HG03159 (cell line): ENCODE measurements at regions not wholly inside any gene's neighbourhood (a gene's known extent, or its start where the extent isn't known, plus 50 kb on each side); places are given as distances from the start of the nearest gene placed in this dataset.

Source experiments
- ATAC-seq: cut with Tn5 transposase; IDR thresholded peaks from one replicate; pipeline ENCODE4 v1.9.1; 2021; ENCODE audit warnings: mild to moderate bottlenecking, moderate library complexity; ENCODE audit not compliant: unreplicated experiment

DNA sequence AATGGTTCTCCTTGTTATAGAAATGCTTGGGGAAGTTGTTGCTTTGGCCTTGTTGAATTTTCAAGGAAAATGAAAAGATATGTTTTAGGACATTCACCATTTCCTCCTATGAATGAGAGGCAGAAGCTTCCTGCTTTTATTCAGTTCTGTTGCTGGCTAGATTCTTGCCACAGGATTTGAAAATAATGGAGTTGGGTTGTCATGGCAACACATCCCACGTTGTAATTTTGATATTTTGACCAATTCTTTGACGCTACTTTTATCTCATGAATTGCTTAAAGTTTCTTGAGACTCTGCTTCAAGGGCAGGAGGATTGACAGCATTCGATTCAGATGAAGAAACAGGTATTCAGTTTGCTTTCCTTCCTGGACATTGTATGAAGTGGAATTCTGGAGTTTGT, 331.5 kb downstream of the PRDM2 start:
- no peak for ATAC-seq

DNA sequence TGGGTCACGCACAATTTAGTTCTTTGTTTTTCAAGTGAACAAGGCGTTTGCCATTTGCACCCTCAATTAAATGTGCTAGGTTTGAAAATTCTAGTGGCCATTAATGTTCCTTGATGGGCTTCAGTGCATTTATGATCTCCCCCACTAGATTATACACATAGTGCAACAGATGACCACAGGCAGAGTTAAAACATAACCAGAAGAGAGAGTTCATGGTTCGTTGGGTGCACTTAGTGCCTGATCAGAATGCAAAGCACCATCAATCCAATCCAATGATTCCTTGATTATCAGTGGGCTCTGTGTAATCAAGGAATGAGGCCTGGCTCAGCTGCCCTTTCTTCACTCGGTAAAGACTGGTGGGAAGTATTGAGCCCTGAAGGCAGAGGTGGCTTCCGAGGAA, 334.5 kb downstream of the PRDM2 start:
- ATAC-seq, result no peak

DNA sequence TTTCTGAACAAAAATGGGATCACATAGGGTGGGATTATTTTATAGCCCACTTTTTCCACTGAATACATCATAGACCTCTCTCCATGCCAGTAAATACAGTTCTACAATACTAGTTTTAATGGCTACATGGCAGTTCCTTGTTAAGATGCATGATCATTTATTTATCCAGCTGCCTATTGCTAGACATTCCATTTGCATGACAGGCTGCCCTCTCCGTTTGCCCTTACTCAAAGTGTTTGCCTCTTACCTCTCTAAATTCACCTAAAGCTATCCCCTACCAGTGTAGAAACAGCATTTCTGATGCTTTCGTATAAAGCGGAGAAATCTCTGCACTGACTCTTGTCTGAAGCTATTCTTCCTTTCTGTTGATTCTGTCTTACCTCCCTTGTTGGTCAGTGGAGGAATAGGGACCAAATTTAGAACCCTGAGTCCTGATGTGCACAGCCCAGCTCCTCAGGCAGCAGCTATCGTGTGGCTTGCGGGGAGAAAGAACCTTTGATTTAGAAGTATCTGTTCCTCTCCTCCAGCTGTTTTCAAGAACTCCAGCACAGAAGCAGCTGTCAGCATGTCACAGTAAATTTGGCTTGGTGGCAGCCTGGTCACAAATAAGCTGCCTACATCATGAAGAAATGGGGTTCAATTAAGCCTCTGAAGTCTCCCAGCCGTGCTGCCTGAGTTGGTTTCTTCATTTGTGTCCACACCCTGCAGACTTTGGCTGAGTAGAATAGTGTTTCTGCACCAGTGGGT, 337.3 kb downstream of the PRDM2 start:
- no peak for ATAC-seq

DNA sequence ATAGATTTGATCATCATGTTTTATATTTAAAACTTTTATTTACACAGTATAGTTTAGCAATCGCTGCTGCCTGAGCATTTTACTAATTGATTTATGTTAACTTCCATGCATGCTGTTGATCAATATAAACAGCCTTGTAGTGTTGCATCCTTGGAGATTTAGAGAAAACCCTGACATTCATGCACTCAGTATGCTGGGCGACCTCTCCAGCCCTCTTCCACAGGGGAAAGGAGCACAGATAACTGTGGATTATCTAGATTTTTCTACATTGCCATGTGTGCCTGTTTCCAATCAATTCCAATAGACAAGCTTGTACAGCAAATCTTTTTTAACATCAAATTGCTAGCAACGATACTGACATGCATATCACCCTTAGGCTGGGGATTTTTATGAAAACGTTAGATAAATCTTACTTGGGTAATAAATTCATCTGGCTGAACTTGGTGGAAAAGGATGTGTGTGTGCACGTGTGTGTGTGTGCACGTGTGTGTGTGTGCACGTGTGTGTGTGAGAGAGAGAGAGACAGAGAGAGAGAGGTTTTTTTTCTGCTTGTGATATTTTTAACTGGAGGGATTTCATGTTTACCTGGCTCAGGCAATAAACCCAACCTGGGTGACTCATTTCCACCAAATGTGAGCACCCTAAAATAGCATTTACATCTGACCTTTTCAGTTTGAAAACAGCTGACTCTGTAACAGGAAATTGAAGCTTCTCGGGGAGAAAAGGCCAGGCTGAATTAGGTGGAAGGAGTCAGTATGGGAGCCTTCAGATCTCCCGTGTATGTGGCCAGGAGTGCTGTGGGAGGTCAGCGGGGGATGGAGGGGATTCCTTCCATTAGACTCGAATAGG, 339.8 kb downstream of the PRDM2 start:
- no peak for ATAC-seq

DNA sequence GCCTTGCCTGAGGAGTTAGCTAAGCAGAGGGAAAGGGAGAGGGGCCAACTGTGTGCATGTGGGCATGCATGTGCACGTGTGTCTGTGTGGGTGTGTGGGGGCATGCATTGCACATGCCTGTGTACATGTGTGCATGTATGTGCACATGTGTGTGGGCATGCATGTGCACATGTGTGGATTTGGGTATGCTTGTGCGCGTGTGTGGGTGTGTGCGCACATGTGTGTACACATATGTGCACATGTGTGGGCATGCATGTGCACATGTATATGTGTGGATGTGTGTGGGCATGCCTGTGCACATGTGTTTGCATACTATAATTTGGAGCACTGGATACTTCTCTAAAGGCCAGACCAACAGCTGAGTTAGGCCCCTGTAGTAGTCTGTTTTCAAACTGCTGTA, 350.0 kb downstream of the PRDM2 start:
- ATAC-seq, result no peak

DNA sequence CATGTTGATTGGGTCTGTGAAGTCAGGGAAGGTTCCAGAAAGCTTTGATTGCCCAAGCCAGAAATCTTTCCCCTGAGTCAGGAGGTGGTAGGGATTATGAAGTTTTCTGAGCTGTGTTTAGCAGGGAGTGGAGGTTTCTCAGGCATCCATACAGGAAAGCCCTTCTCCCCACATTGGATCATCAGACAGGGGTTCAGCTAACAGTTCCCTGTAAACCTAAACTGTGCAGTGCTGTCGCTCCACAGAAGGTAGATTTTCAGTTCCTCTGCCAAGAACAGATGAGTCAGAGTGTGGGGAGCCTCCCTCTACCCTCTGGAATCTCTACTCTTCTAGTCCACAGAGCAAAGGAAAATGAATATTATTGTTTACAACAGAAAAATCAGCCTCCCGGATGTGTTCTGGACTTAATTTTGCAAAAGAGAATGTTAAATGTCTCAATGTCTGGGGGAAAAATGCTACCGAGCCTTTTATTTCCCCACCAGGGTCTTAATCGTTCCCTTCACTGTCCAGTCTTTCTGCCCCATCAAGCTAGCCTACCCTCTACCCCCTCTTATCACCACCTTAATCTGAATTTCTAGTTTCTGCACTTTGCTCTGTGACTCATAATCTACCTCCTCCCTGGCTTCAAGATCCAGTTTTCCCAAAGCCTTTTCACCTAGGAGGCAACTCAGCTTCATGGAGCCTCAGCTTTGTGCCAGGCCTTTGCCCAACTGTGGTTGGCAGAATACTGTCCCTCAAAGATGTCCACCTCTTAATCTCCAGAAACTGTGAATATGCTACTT, 355.6 kb downstream of the PRDM2 start:
- ATAC-seq, result no peak

DNA sequence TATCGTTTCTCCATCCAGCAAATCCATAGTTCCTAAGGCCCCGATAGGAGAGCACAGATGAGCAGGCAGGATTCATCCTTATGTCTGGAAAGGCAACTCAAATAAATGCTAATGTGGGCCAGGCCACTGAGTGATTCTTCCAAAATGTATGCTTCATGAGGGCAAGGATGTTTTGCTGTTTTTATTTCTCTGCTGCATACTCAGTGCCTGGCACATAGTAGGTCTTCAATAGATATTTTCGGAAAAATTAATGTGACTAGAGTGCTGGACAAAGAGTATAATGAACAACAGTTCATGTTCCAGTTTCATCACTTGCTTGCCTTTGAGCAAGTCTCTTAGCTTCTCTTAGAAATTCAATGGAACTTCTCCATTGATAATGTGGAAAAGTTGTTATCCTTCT, 357.7 kb downstream of the PRDM2 start:
- no peak for ATAC-seq

DNA sequence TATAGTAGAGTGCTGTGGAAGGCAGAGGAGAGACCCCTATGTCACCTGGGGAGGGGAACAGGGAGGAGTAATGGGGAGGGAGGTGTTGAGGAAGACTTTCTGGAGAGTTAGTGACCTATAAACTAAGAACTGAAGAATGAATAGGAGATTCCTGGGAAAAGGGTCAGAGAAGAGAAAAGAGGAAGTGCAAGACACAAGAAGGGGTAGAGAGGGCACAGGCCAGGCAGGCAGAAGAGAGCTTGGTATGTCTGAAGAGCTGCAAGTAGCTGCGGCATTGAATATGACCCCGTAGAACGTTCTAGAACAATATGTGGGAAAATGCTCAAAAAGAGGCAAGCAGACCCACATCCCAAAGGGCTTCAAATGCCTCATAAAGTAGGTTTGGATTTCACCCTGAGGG, 361.2 kb downstream of the PRDM2 start:
- ATAC-seq, result no peak

DNA sequence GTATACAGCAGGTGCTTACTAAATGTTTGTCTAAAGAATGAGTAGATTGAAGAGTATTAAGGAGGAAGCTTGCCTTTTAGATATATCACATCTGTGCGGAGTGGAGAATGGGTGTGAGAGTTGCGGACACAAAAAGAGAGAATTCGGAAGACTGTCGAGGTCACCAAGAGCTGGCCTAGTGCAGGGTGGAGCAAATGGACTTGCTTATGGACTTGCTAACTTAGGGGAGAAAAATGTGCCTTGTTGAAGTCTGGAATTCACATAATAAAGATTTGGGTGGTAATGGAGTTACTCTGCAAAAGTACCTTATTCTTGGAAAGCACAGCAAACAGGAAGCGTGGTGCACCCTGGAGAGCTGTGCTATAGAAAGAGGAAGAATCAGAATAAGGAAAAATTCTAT, 361.7 kb downstream of the PRDM2 start:
- ATAC-seq, result no peak

DNA sequence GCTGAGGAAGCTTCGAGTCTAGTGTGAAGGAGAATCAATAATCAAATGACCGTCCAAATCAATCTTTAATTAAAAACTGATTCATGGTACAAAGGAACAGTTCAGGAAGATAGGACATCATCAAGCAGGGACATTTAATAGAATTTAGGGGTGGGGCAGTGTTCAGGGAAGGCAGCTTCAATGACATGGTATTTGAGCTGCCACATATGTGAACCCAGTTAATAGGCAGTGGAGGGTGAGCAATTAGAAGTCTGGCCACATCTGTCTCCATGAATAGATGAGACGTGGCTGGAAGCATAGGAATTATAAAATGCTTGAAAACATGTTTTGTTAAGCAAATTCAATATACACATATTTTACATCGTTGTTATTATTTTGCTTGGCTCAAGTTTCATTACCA, 362.7 kb downstream of the PRDM2 start:
- ATAC-seq, result no peak

DNA sequence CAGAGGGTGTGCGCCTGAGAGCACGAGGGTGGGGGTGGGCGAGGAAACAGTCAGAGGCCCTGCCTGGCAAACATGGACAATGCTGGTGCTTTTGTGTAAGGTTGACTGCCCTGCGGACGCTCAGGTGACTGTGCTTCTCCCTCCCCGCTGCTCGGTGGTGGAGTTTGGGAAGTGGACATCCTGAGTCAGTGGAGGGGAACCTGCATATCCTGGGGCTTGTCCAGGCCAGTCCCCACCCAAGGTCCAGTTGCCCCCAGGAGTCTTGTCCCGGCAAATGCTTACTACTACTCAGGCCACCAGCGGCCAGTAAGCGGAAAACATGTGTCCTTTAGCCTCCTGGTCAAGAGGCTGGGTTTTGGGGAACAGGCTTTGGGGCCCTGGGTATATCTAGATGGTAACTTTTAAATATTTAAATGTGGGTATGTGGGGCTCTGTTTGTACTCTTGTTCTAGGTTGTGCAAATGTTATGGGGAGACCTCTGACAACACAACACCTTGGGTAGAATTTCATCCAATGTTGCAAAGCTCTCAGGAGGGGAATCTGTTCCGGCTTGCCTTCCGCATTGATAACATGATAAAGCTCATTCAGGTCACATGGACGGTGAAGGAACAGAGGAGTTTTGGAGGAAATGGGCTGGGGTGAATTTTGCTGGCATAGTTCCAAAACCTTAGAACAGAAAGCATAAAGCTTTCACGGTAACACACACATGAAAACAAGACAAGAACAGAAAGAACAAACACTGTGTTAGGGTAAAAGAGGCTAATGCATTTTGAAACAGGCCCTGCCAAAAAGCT, 364.9 kb downstream of the PRDM2 start:
- no peak for ATAC-seq

DNA sequence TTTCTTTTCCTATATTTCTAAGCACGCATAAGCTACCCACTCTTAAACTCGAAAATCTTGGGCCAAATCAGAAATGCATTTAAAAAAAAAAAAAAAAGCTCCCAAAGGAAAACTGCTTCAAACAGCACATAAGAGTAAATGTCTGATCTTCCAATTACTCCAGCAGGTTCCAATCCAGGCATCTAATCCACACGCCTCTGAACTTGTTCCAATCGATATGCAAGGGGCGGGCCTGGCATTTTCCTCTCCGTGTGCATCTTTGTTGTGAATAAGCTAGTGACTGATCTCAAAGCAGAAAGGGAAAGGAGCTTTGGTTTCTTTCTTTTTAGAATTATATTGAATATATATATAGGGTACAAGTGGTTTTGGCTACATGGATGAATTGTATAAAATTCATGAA, 365.5 kb downstream of the PRDM2 start:
- ATAC-seq, result no peak

DNA sequence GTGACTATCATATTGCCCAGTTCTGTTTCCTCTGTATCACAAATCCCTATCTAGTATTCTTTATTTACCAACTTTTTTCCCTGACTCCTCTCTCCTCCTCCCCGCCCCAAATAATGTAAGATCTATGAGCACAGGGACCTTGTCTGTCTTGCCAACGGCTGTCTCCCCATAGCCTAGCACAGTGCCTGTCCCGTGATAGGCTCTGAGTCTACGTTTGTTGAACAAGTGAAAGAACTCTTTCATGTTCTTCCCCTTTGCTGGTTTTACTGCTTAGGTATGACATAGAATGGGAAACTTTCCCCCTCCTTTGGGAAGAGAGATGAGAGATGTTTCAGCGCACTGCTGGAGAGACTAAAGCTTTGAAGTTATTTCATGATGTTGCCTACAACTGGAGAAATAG, 367.0 kb downstream of the PRDM2 start:
- ATAC-seq, result no peak

DNA sequence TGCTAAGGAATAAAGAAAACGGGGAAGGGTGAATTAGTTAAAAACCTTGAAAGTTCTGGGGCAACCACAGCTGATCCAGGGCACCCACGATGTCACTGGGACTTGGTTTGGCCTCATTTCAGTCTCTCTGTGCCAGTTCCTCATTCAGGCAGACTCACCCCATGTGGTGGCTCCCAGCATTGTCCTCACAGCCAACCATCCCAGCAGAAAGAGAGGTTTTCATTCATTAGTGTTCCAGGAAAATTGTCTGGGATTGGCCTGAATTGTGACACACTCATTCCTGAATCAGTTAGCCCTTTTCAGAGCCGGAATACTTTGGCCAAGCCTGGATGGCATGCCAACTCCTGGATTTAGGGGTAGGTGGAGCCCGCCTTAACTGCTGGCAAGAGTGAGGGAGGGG, 367.7 kb downstream of the PRDM2 start:
- no peak for ATAC-seq

DNA sequence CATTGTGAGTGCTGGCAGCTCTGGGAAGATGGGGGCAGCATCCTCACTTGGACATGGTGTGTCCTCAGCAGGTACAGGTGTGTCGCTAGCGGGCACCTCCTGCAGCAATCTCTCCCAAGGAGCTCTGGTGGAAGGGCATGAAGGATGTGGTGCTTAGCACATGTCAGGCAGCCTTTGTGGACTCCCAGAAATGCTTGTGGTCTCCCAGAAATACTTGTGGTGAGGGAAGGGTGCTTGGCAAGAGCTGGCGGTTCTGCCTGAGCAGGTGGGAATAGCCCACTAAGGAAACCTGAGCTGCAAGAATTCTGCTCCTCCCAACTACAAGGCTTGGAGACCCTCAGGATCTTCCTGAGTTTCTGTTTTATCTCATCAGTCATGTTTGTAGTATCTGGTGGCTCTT, 371.6 kb downstream of the PRDM2 start:
- no peak for ATAC-seq

DNA sequence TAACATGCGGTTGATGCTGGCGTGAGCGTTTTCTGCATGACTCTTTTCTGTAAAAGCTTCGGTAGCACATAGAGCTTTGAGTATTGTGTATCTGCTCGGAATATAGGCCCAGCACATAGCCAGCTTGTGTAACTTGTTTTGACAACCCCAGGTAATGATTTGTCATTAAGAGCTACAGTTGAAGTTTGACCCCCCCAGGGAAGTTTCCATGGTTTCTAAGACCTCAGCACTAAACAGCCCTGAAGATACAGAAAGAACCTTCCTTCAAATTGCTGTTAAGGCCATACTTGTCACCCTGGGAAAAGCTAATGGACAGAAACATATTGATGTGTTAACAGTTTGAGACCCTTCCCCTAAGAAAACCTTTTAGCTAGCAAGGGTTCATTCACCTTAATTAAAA, 380.7 kb downstream of the PRDM2 start:
- no peak for ATAC-seq

DNA sequence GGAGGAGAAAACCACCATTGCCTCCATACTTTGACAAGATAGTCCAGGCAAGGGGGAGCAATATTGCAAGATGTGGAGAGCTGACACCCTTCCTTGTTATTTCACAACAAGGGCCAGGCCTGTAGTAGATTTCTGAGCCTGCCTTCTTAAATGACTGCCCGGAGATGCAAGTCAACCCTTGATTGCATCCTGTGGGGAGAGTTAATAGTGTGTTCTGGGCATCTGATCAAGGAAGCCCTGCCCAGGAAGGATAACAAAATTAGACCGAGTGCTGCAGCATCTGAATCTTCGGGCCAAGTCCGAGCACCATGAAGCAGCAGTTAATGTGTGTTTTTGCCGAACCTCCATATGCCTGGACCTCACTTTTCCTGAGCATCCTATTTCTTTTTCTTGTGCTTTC, 382.3 kb downstream of the PRDM2 start:
- ATAC-seq, result no peak

DNA sequence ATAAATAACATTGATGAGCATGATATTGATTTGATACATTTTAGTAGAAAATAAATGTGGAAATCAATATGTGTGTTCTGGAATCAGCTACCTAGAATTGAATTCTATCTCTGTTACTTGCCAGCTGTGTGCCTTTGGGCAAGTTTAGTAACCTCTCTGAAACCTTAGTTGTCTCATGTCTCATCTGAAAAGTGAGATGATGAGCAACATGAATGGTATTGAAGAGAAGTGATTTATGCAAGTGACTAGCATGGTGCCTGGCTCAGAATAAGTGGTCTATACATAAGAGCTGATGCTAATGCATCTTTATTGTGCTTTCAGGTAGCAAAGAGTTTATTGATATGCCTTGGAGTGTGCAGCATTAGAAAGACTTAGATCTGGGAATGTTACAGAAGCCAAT, 383.3 kb downstream of the PRDM2 start:
- no peak for ATAC-seq

DNA sequence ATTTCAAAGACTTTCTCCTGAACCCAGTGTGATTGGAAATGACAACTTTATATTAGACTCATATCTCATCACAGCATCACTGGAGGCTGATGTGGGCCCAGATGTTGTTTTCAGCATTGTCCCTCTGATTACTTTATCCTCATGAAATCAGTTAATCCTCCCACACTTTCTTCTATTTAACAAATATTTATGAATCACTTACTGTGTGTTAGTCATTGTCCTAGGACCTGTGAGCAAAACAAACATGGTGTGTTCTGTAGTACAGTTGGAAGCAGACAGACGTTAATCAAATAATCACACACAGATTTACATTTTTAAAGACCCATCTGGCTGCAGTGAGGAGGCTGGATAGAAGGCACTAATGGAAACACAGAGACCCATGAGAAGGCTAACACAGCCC, 383.7 kb downstream of the PRDM2 start:
- ATAC-seq, result no peak

DNA sequence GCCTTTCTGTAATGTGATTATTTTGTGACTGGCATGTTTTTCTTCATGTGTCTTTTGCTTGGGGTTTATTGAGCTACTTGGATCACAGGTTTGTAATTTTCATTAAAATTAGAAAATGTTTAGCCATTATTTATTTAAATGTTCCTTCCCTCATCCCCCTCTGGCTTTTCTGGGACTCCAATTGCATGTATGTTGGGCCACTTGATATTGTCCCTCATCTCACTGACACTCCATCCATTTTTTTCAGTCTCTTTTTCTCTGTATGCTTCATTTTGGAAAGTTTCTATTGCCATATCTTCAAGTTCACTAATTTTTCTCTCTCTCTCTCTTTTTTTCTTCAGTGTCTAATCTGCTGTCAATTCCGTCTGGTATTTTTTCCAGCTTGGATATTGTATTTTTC, 390.1 kb downstream of the PRDM2 start:
- ATAC-seq, result no peak

DNA sequence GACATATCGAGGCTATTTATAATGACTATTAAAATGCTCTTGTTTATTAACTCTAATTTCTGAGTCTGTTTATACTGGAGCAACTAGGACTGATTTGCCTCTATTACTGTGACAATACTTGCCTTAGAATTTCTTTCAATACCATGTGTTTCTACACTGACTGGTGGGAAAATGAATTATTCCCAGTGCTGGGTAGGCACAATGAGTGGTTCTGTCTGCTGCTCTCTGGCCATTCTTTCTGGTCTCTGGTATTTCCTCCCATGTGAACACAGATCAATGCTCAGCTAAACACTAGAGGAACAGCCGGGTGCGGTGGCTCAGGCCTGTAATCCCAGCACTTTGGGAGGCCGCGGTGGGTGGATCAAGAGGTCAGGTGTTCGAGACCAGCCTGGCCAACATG, 390.5 kb downstream of the PRDM2 start:
- ATAC-seq, result no peak
